HG03039 (cell line): ENCODE measurements at regions not wholly inside any gene's neighbourhood (a gene's known extent, or its start where the extent isn't known, plus 50 kb on each side); places are given as distances from the start of the nearest gene placed in this dataset.

Experiments
- ATAC-seq: cut with Tn5 transposase; IDR thresholded peaks from one replicate; pipeline ENCODE4 v1.9.1; 2021; ENCODE audit warnings: mild to moderate bottlenecking, moderate library complexity; ENCODE audit not compliant: unreplicated experiment

DNA sequence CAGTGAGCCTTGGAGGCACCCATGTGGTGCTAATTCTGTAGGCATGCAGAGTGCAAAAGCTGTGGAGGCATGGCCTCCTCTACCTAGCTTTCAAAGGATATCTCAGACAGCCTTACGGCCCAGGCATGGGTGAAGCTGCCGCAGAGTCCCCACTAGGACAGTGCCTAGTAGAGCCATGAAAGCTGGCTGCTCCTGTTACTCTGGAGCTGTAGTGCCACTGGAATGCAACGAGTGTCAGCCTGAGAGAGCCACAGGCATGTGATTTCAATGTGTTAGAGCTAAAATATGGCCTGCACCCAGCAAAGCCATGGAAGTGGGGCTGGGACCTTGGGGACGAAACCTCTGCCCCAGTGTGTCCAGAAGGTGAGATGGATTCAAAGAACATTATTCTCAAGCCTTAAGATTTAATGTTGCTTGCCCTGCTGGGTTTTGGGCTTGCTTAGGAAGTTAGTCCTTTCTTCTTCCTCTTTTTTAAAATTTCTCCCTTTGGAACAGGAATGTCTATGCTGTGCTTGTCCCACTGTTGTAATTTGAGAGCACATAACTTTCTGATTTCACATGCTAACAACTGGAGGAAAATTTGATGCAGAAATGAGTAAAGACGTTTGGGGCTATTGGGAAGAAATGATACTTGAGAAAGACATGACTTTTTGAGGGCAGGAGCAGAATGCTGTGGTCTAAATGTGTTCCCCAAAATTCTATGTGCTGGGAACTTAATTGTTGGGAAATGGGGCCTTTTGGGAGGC lies 298.4 kb downstream of the PSAT1 start:
- ATAC-seq, result no peak

DNA sequence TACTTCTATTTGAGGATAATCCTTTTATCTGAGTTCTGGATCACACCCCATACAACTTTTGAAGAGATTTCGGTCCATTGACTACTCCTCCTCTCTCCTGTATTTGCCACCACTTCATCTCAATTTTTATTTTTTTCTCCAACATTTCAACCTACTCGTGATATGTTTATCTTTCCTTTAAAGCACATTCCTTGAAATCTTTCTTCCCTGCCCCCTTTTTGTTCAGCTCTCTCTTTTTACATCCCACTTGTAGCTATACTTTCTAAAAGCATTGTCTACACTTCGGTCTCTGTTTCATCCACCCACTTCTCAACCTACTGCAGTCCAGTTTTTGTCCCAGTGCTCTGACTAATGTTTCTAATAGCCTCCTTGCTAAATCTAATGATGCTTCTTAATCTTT lies 299.4 kb downstream of the PSAT1 start:
- no peak for ATAC-seq

DNA sequence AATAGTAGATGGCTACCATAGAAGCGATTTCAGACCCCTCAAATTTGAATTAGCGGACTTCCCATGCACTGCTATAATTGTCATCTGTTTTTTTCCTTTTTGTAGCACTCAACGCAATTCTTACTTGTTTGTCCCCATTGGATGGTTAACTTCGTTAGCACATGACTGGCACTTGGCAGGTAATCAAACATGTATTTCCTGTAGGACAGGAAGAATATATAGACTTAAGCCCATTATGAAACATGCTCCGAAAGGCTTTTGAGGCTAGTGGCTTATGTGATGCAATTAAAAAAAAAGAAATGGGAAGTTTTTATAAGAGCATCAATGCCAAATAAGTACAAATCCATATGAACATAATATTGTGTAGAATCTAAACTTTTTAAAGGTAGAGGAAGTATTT lies 301.2 kb downstream of the PSAT1 start:
- no peak for ATAC-seq

DNA sequence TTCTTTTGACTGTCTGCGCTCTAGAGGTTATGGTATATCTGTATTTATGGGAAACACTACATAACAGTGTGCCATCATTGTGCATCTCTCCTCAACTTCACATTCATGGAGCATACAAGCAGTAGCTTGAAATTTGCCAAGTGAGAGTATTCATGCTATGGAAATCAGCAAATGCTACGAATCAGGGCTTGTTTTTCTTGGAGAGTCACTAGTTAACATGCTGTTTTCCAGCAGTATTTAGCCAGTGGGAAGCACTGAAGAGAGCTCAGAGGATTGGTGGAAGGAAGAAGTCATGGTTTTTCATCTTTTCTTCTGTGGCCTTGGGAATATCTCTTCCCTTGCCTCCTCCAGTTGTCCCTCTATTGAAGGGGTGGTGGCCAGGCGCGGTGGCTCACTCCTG lies 303.0 kb downstream of the PSAT1 start:
- ATAC-seq, result no peak

DNA sequence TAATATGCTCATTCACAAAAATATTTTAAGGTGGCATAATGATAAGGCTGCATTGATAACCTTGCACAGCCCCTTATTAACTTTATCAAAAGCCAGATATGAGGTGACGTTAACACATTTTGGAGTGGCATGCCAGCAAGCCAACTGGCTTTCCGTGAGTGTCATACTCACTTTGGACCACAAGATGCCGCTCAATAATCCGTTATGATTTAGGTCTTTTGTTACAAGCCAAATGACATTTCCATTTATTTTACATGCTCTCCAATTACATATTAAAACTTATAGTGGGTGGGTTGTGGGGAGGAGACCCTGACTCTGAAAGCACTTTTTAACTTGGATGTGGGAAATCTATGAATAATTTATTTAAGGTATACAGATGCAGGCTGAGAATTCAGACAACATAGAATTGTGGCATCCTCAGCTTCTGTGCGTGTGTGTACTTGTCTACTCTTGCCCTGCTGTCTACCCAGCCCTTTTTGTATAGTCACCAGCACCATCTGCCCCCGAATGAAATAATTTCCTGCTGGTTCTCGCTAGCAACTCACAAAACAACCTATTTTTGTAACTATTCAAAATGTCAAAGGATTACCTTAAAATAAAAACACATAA lies 305.1 kb downstream of the PSAT1 start:
- peak; percentile 67 for ATAC-seq

DNA sequence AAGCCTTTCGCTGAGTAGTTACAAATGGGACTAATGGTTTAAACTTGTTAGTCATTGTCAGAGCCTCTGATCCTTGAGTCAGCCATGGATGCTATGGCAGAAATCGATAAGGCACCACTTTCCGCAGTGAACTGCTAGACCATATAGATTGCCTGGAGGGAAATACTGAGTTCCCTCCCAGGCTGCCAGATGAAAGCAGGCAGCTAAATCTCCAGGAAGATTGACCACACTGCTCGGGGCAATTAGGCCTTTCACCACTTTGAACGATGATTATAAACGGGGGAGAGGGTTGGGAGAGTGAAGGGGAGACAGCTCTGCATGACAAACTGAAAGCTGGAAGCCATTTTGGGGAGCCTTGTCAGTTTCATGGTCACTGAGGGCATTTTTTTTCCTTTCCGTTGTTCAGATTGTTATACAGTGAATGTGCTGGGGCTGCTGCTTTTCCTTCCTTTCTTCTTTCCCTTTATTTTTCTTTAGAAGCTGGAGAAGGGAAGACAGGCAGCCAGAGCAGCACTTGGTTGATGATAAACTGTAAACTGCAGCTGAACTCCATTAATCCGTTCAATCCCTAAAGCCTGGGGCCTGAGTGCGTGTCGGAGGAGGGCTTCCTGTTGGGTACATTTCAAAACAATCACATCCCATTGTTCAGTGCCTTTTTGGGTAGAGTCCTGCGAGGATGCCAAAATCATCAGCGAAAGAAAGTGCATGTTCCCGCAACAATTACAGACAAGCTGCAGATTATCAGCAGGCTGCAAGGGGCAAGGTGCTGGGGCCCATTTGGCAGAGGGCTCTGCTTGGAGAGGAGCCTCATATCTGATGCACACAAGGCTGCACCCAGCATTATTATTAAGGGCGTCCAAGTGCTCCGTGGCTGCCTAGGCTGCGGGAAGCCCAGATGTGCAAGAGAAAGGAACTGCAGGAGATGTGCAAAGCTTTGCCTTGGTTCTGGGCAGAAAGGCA lies 308.4 kb downstream of the PSAT1 start:
- ATAC-seq, result no peak

DNA sequence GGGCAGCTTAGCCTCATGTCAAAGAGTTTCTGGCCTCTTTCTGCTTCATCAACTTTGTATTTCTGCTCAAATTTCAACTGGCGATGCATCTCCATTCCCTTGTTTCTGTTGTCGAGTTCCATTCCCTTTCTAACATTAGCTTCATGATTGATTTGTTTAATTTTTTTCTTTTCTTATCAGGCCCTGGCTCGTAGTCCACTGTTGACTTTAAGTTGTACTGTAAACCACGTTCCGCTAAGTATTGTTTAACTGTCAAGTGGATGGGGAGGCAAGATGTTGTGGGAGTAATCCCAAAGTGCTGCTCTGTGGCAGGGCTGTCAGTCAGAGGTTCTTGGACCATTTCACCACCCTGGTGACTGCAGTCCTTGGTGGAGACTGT lies 309.1 kb downstream of the PSAT1 start:
- no peak for ATAC-seq

DNA sequence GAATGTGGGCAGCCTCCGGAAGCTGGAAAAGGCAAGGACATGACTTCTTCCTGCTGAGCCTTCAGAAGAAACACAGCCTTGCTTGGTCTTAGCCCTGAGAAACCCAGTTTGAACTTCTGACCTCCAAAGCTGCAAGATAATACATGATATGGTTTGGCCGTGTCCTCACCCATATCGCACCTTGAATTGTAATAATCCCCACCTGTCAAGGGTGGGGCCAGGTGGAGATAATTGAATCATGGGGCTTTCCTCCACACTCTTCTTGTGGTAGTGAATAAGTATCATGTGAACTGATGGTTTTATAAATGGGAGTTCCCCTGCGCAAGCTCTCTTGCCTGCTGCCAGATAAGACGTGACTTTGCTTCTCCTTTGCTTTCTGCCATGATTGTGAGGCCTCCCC lies 310.9 kb downstream of the PSAT1 start:
- ATAC-seq, result no peak

DNA sequence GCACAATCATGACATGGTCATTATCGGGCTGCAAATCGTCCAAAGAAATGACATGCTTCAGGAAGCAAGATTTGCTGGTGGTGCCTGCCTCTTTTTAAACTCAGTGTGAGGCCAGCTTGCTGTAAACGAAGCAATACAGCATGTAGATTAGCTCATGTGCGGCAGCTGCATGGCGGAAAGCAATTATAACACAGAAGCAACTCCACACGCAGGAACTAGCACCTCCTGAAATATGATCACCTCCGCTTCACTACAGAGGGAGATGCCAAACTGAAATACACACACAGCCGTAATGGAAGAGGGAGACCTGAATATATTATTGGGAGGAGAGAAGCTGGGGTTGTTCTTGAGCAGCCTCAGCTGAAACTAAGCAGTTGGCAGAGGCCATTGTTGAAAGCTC lies 312.5 kb downstream of the PSAT1 start:
- no peak for ATAC-seq

DNA sequence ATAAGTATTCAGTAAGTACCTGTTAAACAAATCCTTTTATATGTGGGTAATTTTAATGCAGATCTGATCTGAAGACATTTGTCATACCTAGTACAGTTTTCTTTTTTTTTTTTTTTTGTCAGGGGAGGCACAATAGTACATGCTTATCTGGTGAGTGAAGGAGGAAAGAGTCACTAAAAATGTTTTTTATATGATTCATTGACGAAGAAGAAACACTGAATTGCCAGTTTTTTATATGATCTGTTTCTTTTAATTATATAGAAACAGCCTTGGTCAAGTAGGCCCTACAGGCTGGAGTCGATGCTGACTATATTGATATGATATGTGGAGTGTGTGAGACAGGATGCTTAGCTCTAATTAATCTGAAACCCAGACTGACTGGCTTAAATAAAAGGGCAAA lies 315.2 kb downstream of the PSAT1 start:
- ATAC-seq, result no peak

DNA sequence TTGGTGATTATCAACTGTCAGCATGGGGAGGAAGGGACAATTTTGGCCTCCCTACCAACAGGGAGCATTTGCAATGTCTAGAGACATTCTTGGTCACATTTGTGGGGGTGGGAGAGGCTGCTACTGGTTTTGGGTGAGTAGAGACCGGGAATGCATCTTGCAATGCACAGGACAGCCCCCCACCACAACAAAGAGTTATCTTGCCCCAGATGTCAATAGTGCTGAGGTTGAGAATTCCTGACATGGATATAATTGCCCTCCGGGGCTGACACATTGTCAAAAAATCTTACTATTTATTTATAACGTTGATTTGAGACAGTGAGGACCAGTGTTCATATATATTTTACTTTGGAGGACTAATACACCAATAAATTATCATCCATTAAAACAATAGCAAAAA lies 316.1 kb downstream of the PSAT1 start:
- ATAC-seq, result no peak

DNA sequence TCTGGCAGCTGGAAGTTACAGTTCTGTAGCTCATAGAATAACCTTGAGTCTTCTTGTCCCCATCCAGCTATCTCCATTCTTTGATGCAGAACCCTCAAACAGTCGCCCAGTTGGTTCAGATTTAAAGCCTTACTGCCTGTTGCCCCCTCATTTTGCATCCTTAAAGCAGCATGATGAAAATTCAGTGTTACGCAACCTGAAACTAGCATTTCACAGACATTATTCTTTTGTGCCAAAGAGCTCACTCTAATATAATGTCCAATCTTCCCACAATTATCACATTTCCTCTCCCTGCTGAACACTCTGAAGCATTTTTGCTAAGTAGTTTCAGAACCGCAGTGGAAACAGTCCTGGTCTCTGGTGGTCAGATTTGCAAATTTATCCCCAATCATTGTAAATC lies 318.0 kb downstream of the PSAT1 start:
- ATAC-seq, result no peak

DNA sequence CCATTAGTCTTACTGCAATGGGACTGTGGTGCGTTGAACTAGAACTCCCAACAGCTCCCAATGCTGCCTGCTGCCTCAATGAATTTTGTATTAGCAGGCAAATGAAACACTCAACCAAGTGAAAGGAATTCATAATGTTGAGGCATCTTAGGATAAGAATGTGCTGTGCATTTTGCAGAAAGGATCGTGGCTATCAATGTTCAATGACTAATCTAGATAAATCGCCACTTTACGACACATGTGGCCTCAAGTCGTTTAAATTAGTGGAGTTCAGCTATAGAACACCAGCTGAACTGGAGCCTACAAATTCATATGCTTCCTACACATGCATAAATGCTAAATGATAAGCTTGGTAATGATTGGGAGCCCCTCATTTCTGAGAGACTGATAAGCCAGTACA lies 318.4 kb downstream of the PSAT1 start:
- ATAC-seq, result no peak

DNA sequence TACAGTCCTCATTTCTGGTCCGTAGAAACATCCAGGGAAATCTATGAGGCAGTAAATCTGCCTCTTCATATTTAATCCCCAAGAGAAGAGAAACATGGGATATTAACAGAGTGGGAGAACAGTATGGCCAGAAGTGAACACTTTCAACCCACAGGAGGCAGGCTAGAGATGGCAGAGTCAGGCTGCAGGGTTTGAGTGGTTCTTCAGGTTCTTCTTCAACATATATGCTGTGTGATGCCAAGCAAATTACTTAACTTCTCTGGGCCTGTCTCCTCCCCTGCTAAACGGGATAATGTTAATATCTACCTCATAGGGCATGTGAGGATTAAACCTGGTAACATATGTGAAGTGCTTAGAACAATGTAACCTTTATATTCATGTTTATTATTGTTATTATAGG lies 321.8 kb downstream of the PSAT1 start:
- no peak for ATAC-seq

DNA sequence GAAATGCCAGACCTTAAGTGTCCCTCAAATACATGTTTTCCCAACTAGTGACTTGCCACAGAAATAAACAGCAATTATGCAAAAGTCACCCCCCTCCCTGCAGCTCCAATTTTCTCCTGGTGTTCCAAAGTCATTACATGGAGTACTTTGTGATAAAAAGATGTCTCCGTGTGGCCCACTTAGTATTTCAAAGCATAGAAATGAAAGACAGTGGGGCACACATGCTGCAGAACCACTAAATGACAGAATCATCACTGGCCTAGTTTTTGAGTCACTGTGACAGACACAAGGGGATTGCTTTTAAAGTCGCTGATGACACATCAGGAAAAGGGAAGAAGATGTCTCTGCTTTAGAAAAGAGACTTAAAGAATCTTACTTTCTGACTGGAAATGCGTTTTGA lies 323.4 kb downstream of the PSAT1 start:
- ATAC-seq, result no peak

DNA sequence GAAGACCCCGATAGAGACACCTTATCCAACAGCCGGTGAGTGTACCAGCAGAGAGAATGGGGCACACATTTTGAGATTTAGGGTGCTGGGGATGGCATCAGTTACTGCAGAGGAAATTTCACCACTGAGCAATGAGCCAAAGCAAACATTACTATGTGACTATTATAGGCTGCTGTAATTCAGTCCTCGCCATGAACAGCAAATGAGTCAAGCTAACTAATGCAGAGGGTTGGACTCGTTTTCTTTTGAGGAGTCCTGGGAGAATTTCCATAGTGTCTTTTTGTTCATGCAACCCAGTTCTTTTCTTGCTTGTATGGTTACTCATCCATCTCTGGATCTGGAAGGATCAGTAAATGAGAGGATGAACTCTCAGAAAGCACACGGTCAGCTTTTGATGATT lies 323.8 kb downstream of the PSAT1 start:
- no peak for ATAC-seq

DNA sequence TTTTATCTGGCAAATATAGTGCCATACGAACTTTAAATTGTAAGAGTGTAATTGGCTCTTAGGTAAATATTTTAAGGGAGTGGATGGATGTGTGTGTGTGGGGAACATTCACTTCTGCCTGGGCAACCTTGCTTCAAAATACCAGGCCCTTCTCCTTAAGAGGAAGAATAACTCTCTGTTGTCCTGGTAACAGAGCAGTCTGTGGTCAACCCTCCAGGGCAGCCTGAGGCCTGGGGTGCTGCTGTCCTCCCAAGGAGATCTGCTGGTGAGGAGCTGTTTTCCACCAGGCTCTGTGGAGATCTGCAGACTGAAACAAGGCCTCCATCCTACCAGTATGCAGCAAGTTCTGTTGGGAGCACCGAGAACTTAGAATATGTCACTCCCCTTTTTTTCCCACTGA lies 325.2 kb downstream of the PSAT1 start:
- no peak for ATAC-seq

DNA sequence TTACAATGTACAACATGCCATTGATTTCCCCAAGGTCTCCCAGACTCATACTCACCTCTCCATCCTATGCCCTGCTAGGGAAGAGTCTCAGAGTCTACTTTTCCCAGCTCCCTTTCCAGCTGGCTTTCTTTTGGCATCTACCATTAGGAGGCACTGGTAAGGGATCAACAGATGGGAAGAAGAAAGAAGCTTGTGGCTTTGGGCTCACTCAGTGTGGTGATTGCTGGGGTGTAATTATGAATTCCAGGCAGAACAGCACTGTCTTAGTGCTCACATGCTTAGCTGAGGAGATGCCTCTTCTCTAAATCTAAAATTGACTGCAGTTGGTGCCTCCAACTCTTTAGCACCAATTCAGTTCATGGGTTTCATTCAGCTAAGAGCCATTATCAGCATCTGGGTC lies 330.0 kb downstream of the PSAT1 start:
- no peak for ATAC-seq

DNA sequence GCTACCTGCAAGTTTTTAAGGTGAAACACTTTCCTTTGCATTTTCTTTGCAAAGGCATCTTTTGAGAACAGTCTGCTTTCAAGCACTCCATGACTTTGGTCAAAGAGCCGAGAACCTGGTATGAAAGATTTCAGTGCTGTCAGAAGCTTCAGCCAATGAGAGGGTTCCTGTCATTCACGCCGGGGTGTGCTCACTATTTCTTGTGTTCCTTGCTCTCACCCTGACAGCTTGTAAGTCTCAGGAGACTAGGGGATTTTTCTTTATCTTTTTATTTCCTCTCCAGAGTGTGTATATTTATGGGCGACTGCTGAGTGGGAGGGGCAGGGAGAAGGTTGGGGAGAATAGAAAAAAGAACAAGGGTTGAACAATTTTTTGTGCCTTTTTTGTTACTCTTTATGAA lies 334.0 kb downstream of the PSAT1 start:
- ATAC-seq, result no peak

DNA sequence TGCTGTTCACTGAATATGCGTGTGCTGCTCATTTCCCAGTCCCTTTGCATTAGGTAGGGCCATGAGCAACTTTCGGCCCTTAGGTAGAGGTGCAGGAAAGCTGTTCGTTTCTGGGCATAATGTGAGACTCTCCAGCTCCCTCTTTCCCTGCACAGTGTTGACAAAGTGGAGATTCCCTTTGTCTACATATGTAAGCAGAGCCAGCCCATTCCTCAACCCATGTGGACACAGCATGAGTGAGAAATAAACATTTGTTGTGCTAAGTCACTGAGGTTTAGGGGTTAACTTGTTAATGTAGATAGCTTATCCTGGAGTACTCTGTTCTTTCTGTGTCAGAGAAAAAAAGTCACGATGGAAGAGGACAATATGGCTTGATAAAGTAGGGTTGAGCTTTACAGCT lies 343.8 kb downstream of the PSAT1 start:
- ATAC-seq, result no peak

DNA sequence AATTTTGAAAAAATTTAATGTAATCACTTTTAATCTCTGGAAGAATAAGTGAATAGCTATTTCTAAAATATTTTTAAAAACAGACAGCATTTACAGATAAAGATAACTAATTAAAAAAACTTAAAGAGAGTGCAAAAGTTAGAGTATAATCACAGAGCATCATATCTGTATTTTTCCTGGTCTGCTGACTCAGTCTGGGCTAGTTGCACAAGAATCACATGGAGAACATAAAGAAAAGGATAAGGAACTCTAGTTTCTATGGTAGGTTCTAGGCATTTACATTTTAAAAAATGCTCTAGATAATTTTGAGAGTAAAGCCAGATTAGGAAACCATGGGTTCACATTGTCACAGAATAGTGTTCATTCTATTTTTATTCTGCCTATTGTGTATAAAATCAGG lies 347.4 kb downstream of the PSAT1 start:
- no peak for ATAC-seq

DNA sequence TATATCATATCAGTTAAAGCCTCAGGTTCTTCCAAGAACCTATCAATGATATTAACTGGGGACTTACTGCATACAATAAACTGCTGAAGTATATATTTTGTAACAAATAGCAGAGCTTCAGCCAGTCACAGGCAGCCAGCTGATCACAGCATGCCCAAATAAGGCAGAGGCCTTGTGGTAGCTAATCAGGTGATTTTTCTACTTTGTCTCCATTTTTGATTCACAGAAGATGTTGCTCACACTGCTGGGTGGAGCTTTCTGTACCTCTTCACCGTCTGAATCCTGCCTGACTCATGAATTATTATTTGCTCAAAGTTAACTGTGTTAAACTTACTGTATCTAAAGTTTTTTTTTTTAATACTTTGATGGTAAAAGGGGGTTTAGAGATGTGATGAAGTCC lies 357.4 kb downstream of the PSAT1 start:
- ATAC-seq, result no peak
